Neural crest cell (in vitro differentiated cells): ENCODE measurements at regions not wholly inside any gene's neighbourhood (a gene's known extent, or its start where the extent isn't known, plus 50 kb on each side); places are given as distances from the start of the nearest gene placed in this dataset.

ENCODE experiments used
- DNase-seq: peaks from one replicate; pipeline ENCODE4 v3.0.0; 2021; ENCODE audit warnings: low read depth, mixed read lengths, low spot score
- H3K27ac Mint-ChIP-seq: one replicate; pipeline ENCODE4 v1.8.0; 2021; ENCODE audit warnings: mild to moderate bottlenecking, mixed read lengths; ENCODE audit not compliant: unreplicated experiment
- H3K27me3 Mint-ChIP-seq: 2 replicates; pipeline ENCODE4 v1.8.0; 2021; ENCODE audit warnings: low read depth, mild to moderate bottlenecking, mixed read lengths
- H3K36me3 Mint-ChIP-seq: 2 replicates; pipeline ENCODE4 v1.8.0; 2021; ENCODE audit warnings: low read depth, mild to moderate bottlenecking, mixed read lengths
- H3K4me1 Mint-ChIP-seq: 2 replicates; pipeline ENCODE4 v1.8.0; 2021; ENCODE audit warnings: mixed read lengths
- H3K4me3 Mint-ChIP-seq: one replicate; pipeline ENCODE4 v1.8.0; 2021; ENCODE audit warnings: mild to moderate bottlenecking, mixed read lengths
- H3K9me3 Mint-ChIP-seq: 2 replicates; pipeline ENCODE4 v1.8.0; 2021; ENCODE audit warnings: mixed read lengths
- TF ChIP-seq, protein P1 (sequence below): fragments of 200-600 bp; sonication (generic); conservative IDR thresholded peaks from 2 replicates; pipeline ENCODE4 v1.5.0; 2021; ENCODE audit warnings: antibody characterized with exemption, mild to moderate bottlenecking

DNA sequence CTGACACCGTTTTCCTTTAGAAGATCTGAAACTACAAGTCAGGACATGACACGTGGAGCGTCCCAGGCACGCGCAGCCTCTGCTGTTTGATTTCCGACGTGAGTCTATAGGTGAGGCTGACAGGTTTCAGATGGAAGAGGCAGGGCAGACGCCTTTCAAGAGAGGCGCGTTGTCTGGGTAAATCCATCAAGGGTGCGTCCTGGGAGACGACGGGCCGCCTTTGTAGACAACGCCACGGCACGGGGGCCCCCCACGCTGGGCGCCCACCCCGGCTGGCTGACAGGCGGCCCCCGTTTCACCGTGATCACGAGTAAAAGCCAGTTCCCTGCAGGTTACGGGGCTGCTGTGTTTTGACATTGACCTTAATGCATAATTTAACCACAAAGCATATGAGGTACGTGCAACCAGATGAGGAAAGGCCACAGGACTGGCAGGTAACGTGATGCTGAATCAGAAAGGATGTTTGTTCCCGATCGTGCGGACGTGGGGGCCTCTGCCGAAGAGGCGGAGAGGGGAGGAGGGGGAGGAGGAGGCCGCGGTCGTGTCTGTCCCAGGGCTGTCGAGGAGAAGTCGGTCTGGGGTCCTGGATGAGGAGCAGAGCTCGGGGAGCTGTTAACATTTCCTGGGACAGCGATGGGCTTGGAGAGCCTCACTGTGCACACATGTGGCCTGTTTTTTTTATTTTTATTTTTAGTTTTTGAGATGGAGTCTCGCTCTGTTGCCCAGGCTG is 51.1 kb upstream of the PPP2R3B start:
- Mint-ChIP-seq H3K27me3 (peaks cover 11% of the 10 kb centered on the region), H3K27ac (no peak overlapping the region), H3K4me3 (no peak overlapping the region), H3K9me3 (peaks cover 20% of the 10 kb centered on the region), H3K4me1 (peaks cover 25% of the 10 kb centered on the region), H3K36me3 (peaks cover 14% of the 10 kb centered on the region)
- TF ChIP-seq, protein P1, sequence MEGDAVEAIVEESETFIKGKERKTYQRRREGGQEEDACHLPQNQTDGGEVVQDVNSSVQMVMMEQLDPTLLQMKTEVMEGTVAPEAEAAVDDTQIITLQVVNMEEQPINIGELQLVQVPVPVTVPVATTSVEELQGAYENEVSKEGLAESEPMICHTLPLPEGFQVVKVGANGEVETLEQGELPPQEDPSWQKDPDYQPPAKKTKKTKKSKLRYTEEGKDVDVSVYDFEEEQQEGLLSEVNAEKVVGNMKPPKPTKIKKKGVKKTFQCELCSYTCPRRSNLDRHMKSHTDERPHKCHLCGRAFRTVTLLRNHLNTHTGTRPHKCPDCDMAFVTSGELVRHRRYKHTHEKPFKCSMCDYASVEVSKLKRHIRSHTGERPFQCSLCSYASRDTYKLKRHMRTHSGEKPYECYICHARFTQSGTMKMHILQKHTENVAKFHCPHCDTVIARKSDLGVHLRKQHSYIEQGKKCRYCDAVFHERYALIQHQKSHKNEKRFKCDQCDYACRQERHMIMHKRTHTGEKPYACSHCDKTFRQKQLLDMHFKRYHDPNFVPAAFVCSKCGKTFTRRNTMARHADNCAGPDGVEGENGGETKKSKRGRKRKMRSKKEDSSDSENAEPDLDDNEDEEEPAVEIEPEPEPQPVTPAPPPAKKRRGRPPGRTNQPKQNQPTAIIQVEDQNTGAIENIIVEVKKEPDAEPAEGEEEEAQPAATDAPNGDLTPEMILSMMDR: no peak
- no peak for DNase-seq

DNA sequence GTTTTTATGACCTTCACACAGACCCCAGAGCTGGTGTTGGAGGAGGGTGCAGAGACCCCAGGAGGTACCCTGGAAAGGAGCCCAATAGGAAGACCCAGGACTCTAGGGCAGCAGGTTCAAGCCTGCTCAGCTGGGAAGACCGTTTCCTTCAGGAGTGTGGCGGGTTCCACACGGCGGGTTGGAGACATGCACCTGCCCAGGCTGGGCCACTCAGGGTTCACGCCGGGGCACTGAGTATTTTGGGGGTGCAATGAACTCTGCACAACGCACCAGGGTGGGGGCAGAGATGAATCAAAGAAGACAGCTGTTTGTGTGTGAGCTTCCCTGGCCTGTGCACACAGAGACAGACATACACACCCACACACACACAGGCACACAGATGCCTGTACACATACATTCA is 52.5 kb upstream of the PPP2R3B start:
- peaks cover 20% of the 10 kb centered on the region for H3K9me3 Mint-ChIP-seq
- H3K27ac Mint-ChIP-seq: no peak overlapping the region
- H3K4me3 Mint-ChIP-seq: no peak overlapping the region
- H3K27me3 Mint-ChIP-seq: peaks cover 20% of the 10 kb centered on the region
- H3K4me1 Mint-ChIP-seq: peaks cover 25% of the 10 kb centered on the region
- H3K36me3 Mint-ChIP-seq: peaks cover 12% of the 10 kb centered on the region
- no peak for DNase-seq
- TF ChIP-seq, protein P1: no peak

DNA sequence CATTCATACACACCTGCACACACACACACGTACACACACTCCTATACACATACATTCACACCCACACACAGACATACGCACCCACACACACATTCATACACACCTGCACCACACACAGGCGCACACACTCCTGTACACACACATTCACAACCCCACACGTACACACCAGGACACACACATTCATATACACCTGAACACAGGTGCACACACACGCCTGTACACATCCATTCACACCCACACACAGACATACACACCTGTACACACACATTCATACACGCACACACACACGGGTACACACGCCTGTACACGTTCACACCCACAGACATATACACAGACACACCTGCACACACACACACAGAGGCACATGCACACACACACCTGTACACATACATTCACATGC is 53.0 kb upstream of the PPP2R3B start:
- H3K4me3 Mint-ChIP-seq: no peak overlapping the region
- no peak overlapping the region for H3K27ac Mint-ChIP-seq
- H3K9me3 Mint-ChIP-seq: peaks cover 20% of the 10 kb centered on the region
- no peak for DNase-seq
- H3K27me3 Mint-ChIP-seq: peaks cover 20% of the 10 kb centered on the region
- H3K4me1 Mint-ChIP-seq: peaks cover 25% of the 10 kb centered on the region
- peaks cover 12% of the 10 kb centered on the region for H3K36me3 Mint-ChIP-seq
- TF ChIP-seq, protein P1: no peak

DNA sequence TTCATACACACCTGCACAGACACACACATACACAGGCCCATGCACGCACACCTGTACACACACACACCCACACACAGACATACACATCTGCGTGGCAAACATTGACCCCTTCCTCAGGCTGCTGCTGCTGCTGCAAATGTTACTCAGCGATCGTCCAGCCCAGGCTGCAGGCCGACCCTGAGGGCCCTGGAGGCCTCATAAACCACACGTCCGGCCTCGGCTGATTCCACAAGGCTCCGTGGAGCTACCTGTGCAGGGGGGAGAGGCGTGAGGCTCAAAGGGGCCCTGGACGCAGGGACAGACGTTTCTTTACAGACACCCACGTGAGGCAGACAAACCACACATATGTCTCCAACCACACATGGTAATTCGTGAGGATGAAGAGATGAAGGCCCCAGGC is 53.9 kb upstream of the PPP2R3B start:
- Mint-ChIP-seq H3K4me3 (no peak overlapping the region), H3K27ac (no peak overlapping the region), H3K4me1 (peaks cover 31% of the 10 kb centered on the region), H3K27me3 (peaks cover 20% of the 10 kb centered on the region), H3K36me3 (peaks cover 12% of the 10 kb centered on the region), H3K9me3 (peaks cover 20% of the 10 kb centered on the region)
- TF ChIP-seq, protein P1: no peak
- no peak for DNase-seq

- Mint-ChIP-seq H3K27me3 (peaks cover 17% of the 10 kb centered on the region), H3K9me3 (peaks cover 12% of the 10 kb centered on the region), H3K4me3 (no peak overlapping the region), H3K4me1 (peaks cover 30% of the 10 kb centered on the region), H3K36me3 (peaks cover 10% of the 10 kb centered on the region), H3K27ac (no peak overlapping the region)
- TF ChIP-seq, protein P1: no peak
- no peak for DNase-seq
These were observed 57.0 kb upstream of the PPP2R3B start for GRCh38 chrX:443536-444210.
